A673 (cell line): ENCODE measurements at regions not wholly inside any gene's neighbourhood (a gene's known extent, or its start where the extent isn't known, plus 50 kb on each side); places are given as distances from the start of the nearest gene placed in this dataset.

Experiments
- CTCF ChIP-seq: fragments of 300-800, 200-600 bp; sonication (generic); conservative IDR thresholded peaks from 2 replicates; pipeline ENCODE4 v1.5.1; 2017; ENCODE audit warnings: low read depth, mild to moderate bottlenecking, antibody characterized with exemption, low read length, moderate library complexity, mixed read lengths
- EZH2 ChIP-seq: fragments of 200-600 bp; sonication (generic); IDR thresholded peaks from 2 replicates; pipeline ENCODE4 v1.6.1; 2017; ENCODE audit warnings: borderline replicate concordance, low read depth, mild to moderate bottlenecking, mixed read lengths, antibody characterized with exemption, low read length; ENCODE audit not compliant: poor library complexity, severe bottlenecking

- TF ChIP-seq EZH2, result no peak
- no peak for TF ChIP-seq CTCF
Observed at GRCh38 chr3:104349836-104350235, 1016.9 kb upstream of the ALCAM start.
